Anterior cingulate cortex (tissue), 58 donors: ENCODE measurements at regions not wholly inside any gene's neighbourhood (a gene's known extent, or its start where the extent isn't known, plus 50 kb on each side); places are given as distances from the start of the nearest gene placed in this dataset.

Experiments
- DNase-seq, 58 donors: peaks; one replicate each; lab custom pipeline; 2025; lab: John Stamatoyannopoulos, UW

GRCh38 chr22:44442186-44442815 lies 55.7 kb downstream of the RTL6 start:
- no peak for DNase-seq

- DNase-seq, result no peak
Observed at GRCh38 chr22:44441401-44442185, 56.4 kb downstream of the RTL6 start.

- DNase-seq, result no peak
Observed at GRCh38 chr22:44440224-44441160, 57.5 kb downstream of the RTL6 start.

GRCh38 chr22:44439356-44440223 lies 58.4 kb downstream of the RTL6 start:
- no peak for DNase-seq

- no peak for DNase-seq
Observed at GRCh38 chr22:44438481-44439131, 59.4 kb downstream of the RTL6 start.

GRCh38 chr22:44438056-44438455 lies 60.0 kb downstream of the RTL6 start:
- DNase-seq, result no peak

- DNase-seq, result no peak
Observed at GRCh38 chr22:44437216-44438055, 60.6 kb downstream of the RTL6 start.

GRCh38 chr22:44436736-44437135 lies 61.3 kb downstream of the RTL6 start:
- DNase-seq, result no peak

- DNase-seq, result no peak
Observed at GRCh38 chr22:44431256-44431655, 66.8 kb downstream of the RTL6 start.

GRCh38 chr22:44430716-44431115 lies 67.3 kb downstream of the RTL6 start:
- DNase-seq, result no peak

GRCh38 chr22:44429941-44430587 lies 68.0 kb downstream of the RTL6 start:
- DNase-seq, result no peak

GRCh38 chr22:44428941-44429830 lies 68.8 kb downstream of the RTL6 start:
- no peak for DNase-seq

GRCh38 chr22:44427611-44428470 lies 70.2 kb downstream of the RTL6 start:
- no peak for DNase-seq

- DNase-seq, result no peak
Observed at GRCh38 chr22:44426981-44427380, 71.1 kb downstream of the RTL6 start.

GRCh38 chr22:44425694-44426045 lies 72.4 kb downstream of the RTL6 start:
- DNase-seq, result no peak
